ENCODE measurements at regions not wholly inside any gene's neighbourhood (a gene's known extent, or its start where the extent isn't known, plus 50 kb on each side); places are given as distances from the start of the nearest gene placed in this dataset.
"Not testable (repeated sequence)": the region's sequence is repeated elsewhere in the genome, so short reads cannot be mapped to it uniquely, and the experiment has no call there.

- DNase-seq: no peak
Measured at GRCh38 chr20:41714030-41714429, 95.9 kb upstream of the CHD6 start.

DNA sequence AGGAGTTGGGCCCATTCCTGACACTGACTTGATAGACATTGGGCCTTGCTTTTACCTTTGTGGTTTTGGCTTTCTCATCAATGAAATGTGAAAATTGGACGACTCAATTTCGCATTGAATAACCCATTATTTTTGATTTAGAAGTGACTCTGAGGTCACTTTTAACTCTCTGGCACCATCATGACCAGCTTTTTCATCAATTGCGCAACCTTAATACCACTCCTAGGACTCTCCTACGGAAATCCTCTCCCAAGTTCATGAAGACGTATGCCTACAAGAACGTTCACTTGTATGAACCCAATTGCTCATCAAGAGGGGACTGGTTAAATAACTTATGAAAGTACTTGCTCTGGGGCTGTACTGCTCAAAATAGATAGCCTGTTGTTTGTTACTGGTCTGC, 86.7 kb upstream of the CHD6 start:
- no peak for DNase-seq

DNA sequence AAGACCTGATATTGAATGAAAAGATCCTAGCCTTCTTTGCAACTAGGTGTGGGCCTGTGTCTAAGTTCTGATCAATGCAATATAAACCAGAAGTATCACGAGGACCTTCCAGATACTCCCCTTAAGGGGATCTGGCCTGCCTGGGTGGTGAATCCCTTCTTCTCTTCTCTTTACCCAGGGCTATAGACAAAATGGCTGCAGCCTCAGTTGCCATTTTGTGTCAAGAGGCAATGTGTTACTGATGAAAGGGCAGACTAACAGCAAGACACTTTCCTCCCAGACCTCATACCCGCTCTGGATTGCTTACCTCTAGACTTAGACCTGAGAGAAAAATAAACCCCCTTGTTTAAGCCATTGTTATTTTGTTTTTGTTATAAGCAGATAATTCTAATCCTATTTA, 84.5 kb upstream of the CHD6 start:
- no peak for DNase-seq

- DNase-seq: no peak
Measured at GRCh38 chr20:41701588-41702348, 83.6 kb upstream of the CHD6 start.

- not testable (repeated sequence) for DNase-seq
Measured at GRCh38 chr20:41699673-41700072, 81.5 kb upstream of the CHD6 start.

DNA sequence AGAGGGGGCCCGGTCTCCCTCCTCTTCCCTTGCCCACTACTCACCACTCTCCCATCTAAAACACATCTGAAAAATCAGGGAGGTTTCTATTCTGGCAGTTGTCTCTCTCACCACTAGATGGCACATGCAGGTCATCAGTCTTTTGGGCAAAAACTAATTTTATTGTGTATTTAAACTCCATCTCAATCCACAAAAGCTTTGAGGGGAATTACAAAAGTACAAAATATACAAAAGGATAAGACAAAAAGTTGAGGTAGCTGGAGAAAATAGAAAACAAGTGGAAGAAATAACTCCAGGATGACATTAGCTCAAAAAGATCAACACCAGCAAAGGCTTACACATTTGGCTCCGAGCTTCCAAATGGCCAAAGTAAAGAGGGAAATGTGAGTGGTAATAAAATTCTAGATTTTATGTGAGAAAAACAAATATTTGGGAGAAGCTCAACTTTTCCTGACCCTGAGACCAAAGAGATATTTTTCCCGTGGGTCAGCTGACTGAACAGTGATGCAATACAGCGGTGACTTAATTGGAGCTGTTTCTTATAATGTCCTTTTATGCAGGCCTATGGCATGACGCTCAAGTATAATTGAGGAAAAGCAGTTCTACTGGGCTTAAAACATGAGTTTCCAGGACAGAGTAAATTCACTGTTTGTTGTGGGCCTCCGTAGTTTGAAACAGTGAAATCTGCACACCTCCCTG, 79.8 kb upstream of the CHD6 start:
- DNase-seq: peak; percentile 5

GRCh38 chr20:41696428-41696827, 78.3 kb upstream of the CHD6 start:
- DNase-seq: no peak

- no peak for DNase-seq
Measured at GRCh38 chr20:41694796-41695195, 76.6 kb upstream of the CHD6 start.

DNA sequence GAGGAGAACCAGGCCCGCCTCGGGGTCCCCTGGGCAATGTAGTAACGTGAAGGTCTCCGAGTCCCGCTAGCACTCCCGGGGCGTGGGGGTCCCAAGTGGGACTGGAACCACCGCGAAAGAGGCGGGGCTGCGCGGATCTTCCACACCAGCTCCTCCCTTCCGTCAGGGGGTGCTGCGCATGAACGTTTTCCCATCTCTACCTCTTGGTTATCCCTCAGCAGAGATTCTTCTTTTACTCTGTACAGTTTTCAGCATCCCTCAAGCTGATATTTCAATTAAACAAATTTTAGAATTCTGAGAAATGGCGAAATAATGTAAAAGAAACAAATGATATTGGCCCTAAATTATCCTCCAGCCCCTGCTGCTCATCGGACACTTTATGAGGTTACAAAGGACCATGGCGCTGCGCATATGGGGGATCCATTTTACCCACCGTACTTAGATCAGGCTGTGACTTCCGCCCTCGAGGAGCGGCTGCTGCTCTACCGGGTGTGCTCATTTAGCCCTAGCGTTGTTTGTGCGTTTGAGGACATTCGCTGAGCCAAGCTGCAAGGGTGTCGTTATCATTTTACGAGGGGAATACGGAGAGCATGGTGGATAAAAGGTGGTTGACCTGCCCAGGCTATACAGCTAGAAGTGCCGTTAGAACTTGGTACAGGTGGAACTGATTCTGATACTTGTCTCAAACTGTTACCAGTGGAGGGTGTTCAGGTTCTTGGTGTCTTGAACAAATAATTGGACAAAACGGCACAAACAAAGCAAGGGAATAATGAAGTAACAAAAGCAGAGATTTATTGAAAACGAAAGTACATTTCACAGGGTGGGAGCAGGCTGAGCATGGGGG, 75.2 kb upstream of the CHD6 start:
- DNase-seq: peak; percentile 71

GRCh38 chr20:41692479-41693135, 74.4 kb upstream of the CHD6 start:
- peak; percentile 22 for DNase-seq

DNA sequence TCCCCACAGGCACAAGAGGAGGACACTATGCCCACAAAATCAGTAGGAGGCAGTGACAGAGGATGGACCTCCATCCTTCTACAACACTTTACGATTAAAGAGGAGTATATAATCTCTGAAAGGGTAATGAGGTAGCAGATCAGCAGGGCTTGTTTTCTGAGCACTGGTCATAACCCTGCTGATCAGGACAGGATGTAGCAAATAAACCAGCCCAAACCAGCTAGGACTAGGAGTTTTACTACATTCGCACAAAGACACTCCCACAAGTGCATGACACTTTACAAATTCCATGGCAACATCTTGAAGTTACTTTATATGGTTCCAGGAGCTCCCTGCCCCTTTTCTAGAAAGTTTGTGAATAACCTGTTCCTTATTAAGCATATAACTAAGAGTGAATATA, 73.3 kb upstream of the CHD6 start:
- DNase-seq: no peak

GRCh38 chr20:41690702-41691101, 72.5 kb upstream of the CHD6 start:
- no peak for DNase-seq

GRCh38 chr20:41686961-41687360, 68.8 kb upstream of the CHD6 start:
- DNase-seq: no peak

DNA sequence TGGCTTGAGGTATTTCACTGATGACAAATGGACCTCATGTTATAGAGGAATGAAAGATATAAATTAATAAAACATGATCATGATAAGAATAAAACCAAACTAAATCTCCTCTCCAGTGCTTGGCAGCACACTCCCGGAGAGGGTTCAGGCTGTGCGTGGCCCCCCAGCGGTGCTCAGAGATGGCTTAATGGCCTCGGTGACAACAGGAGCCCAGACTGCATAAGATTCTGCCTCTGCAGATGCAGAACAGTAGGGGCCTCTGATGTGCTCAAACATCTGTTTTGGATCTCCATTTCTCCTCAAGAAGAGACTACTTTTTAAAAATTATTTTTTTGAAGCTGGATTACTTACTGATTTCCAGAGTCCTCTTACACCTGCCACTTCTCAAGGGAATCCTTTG, 67.0 kb upstream of the CHD6 start:
- DNase-seq: not testable (repeated sequence)

- no peak for DNase-seq
Measured at GRCh38 chr20:41678799-41679198, 60.6 kb upstream of the CHD6 start.

DNA sequence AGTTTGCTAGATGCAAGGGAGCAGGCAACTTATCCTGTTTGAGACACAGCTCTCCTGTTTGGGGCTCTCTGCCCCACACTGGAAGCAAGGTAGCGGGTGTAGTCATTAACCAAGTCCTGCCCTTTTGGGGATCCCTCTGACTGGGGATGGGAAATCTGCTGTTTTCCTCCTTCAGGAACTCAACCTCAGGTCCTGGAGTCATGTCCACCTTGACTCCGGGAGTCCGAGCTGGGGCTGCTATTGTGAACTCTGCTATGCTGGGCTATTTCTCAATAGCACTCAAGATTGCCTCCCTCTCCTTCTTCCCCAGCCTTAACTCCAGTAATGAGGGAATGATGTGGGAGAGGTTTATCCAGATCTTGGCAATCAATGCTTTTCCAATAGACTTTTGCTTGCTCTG, 54.1 kb upstream of the CHD6 start:
- no peak for DNase-seq

DNA sequence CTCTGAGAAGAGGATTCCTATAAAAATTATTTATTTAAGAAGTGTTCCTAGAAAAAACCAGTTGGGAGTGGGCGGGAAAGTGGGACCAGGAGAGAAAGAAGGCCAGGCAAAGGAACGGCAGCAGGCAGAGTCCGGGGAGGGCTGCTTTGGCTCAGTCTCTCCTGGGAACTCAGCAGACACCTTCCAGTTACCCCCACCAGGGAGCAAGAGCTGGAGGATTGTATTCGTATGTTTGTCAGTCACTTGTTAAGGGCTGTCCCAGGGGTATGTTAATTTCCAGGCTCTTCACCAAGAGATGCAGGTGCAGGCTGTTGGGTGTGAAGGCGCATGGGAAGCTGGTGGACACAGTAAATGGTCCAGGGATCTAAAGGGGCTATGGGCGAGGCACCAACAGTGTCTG, 53.0 kb upstream of the CHD6 start:
- DNase-seq: no peak

DNA sequence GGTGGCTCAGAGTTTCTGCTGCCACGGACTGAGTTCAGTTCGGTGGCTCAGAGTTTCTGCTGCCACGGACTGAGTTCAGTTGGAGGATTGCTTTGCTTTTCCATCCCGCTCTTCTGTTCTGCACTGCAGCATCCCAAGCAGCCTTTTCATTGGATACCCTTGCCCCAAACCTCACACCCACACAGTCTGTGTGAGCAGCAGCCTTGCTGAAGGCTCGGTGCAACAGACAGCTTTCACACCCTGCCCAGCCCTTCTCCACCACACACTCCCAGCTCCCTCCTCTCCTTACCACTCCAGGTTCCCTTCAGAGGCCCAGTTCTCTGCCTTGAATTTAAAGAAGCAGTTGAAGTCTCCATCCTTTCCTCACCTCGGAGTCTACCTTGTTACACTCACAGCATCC, 52.5 kb upstream of the CHD6 start:
- no peak for DNase-seq

GRCh38 chr20:41669708-41670263, 51.6 kb upstream of the CHD6 start:
- DNase-seq: no peak

- DNase-seq: no peak
Measured at GRCh38 chr20:41668057-41668749, 50.0 kb upstream of the CHD6 start.

Measured in amniotic stem cell (primary cell).